Endothelial cell of umbilical vein (primary cell): ENCODE measurements at regions not wholly inside any gene's neighbourhood (a gene's known extent, or its start where the extent isn't known, plus 50 kb on each side); places are given as distances from the start of the nearest gene placed in this dataset.

Experiments used
- GATA2 ChIP-seq: IDR thresholded peaks from 2 replicates; pipeline ENCODE4 v1.7.0; 2011; ENCODE audit warnings: low read depth, mild to moderate bottlenecking, moderate library complexity, mixed read lengths, low read length; ENCODE audit not compliant: insufficient read length, insufficient read depth
- JUN ChIP-seq: IDR thresholded peaks from 2 replicates; pipeline ENCODE4 v1.6.1; 2011; ENCODE audit warnings: borderline replicate concordance, low read depth; ENCODE audit not compliant: insufficient read length, insufficient read depth
- POLR2A ChIP-seq: IDR thresholded peaks from 2 replicates; pipeline ENCODE4 v1.6.1; 2012; ENCODE audit warnings: low read depth, mild to moderate bottlenecking, control low read depth, low read length
- POLR2AphosphoS5 ChIP-seq: IDR thresholded peaks from 2 replicates; pipeline ENCODE4 v1.6.1; 2012; ENCODE audit warnings: low read depth, mild to moderate bottlenecking, control low read depth, low read length, moderate library complexity; ENCODE audit not compliant: insufficient read depth
- TF ChIP-seq, protein P1 (sequence below), 2 donors: IDR thresholded peaks; 1 replicate in 1 of 2; 2 replicates in 1 of 2; pipeline ENCODE4 v1.5.1; 2011; ENCODE audit warnings: low read length in 2 of 2, mild to moderate bottlenecking in 2 of 2, moderate library complexity in 2 of 2, control low read depth in 1 of 2, inconsistent platforms in 1 of 2, low read depth in 1 of 2; ENCODE audit not compliant: insufficient read depth in 1 of 2; ENCODE audit errors: extremely low read depth in 1 of 2
- TF ChIP-seq, protein P2 (sequence below): IDR thresholded peaks from 2 replicates; pipeline ENCODE4 v1.6.1; 2011; ENCODE audit not compliant: insufficient read depth, insufficient read length

DNA sequence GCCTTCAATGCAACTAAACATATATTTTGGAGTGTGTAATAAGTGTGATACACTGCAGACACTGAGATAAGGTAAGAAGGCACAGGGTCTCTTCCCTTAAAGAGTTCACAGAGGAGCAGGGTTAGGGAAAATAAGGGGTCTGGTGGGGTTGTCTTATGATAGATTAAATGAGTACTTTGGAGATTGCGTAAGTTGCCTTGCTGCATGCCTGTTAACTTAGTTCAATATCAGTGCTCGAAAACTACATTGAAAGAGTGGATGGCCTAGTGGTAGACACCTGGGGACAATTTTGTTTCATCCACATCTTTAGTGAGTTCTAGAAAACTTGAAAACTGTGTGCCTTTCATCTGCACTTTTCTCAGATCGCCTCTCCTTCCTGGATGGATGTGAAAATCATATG, 123.2 kb upstream of the BTBD3 start:
- TF ChIP-seq, protein P1, sequence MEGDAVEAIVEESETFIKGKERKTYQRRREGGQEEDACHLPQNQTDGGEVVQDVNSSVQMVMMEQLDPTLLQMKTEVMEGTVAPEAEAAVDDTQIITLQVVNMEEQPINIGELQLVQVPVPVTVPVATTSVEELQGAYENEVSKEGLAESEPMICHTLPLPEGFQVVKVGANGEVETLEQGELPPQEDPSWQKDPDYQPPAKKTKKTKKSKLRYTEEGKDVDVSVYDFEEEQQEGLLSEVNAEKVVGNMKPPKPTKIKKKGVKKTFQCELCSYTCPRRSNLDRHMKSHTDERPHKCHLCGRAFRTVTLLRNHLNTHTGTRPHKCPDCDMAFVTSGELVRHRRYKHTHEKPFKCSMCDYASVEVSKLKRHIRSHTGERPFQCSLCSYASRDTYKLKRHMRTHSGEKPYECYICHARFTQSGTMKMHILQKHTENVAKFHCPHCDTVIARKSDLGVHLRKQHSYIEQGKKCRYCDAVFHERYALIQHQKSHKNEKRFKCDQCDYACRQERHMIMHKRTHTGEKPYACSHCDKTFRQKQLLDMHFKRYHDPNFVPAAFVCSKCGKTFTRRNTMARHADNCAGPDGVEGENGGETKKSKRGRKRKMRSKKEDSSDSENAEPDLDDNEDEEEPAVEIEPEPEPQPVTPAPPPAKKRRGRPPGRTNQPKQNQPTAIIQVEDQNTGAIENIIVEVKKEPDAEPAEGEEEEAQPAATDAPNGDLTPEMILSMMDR (IDR thresholded peaks at IDR 0.05; ENCODE audit: extremely low read depth in 1 of 2, insufficient read depth in 1 of 2, low read depth in 1 of 2, low read length in 2 of 2), result no peak
- TF ChIP-seq POLR2A, result no peak
- TF ChIP-seq POLR2AphosphoS5, result no peak
- TF ChIP-seq JUN, result no peak
- TF ChIP-seq GATA2, result no peak
- TF ChIP-seq, protein P2, sequence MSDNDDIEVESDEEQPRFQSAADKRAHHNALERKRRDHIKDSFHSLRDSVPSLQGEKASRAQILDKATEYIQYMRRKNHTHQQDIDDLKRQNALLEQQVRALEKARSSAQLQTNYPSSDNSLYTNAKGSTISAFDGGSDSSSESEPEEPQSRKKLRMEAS, result no peak
